Spleen (tissue), 7 donors: ENCODE measurements at regions not wholly inside any gene's neighbourhood (a gene's known extent, or its start where the extent isn't known, plus 50 kb on each side); places are given as distances from the start of the nearest gene placed in this dataset.

Experiments
- POLR2A ChIP-seq, 3 donors: fragments of 450-650 bp; IDR thresholded peaks; one replicate each; pipeline ENCODE4 v1.5.1; 2017; ENCODE audit warnings: antibody characterized with exemption in 3 of 3, mild to moderate bottlenecking in 1 of 3
- POLR2AphosphoS5 ChIP-seq, 3 donors: sonication (generic); formaldehyde crosslinking; IDR thresholded peaks; one replicate each; pipeline ENCODE4 v1.5.1; 2017; ENCODE audit warnings: antibody characterized with exemption in 3 of 3
- TF ChIP-seq, protein P1 (sequence below), 11 experiments: fragments of 200-600 bp in 7 of 11; fragments of 450-650 bp in 4 of 11; sonication (generic) in 4 of 11; IDR thresholded peaks in 8 of 11; conservative IDR thresholded peaks in 3 of 11; 1 replicate in 7 of 11; 2 replicates in 4 of 11; pipeline versions ENCODE4 v1.4.0 to v1.8.0; 2016 to 2021; ENCODE audit warnings: antibody characterized with exemption in 11 of 11, inconsistent platforms in 4 of 11, mild to moderate bottlenecking in 1 of 11
- donor health status: DM: no; HTN: no; CAD: no; lungs with moderate emphysema.
- donor health status: DM: no; HTN: no; CAD: no.
- donor health status: DM: no; HTN: no; CAD: no.

DNA sequence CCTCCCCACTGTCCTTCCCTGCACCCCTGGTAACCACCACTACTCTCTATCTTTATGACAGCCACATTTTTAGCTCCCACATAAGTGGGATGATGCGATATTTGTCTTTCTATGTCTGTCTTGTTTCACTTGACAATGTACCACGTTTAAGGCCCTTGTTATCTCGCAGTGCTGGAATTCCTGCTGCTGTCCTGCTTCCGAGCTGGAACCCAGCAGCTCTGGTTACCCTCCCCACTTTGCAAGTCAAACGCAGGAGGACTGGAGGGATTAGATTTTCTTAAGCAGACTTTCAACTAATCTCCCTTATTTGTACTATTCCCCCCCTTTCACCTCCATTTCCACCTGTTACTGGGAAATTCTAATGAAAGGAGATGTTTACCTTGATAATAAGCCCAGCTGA, 59.1 kb upstream of the PDX1 start:
- TF ChIP-seq POLR2A (IDR thresholded peaks at IDR 0.05): no peak
- TF ChIP-seq, protein P1, sequence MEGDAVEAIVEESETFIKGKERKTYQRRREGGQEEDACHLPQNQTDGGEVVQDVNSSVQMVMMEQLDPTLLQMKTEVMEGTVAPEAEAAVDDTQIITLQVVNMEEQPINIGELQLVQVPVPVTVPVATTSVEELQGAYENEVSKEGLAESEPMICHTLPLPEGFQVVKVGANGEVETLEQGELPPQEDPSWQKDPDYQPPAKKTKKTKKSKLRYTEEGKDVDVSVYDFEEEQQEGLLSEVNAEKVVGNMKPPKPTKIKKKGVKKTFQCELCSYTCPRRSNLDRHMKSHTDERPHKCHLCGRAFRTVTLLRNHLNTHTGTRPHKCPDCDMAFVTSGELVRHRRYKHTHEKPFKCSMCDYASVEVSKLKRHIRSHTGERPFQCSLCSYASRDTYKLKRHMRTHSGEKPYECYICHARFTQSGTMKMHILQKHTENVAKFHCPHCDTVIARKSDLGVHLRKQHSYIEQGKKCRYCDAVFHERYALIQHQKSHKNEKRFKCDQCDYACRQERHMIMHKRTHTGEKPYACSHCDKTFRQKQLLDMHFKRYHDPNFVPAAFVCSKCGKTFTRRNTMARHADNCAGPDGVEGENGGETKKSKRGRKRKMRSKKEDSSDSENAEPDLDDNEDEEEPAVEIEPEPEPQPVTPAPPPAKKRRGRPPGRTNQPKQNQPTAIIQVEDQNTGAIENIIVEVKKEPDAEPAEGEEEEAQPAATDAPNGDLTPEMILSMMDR (IDR thresholded peaks at IDR 0.05 in 8 of 11, conservative IDR thresholded peaks at IDR 0.05 in 3 of 11): no peak
- no peak for TF ChIP-seq POLR2AphosphoS5 (IDR thresholded peaks at IDR 0.05)
